Activated CD4-positive, alpha-beta T cell treated with anti-CD3 and anti-CD28 coated beads for 36 hours (primary cell): ENCODE measurements at regions not wholly inside any gene's neighbourhood (a gene's known extent, or its start where the extent isn't known, plus 50 kb on each side); places are given as distances from the start of the nearest gene placed in this dataset.

Source experiments
- ATAC-seq: fragments of 200-7000 bp; cut with Tn5 transposase; one replicate; pipeline ENCODE4 v1.10.0; 2021; ENCODE audit warnings: mild to moderate bottlenecking, moderate library complexity
- CTCF ChIA-PET: fragments of 350-600 bp; sonication (Branson Sonifier 250); formaldehyde crosslinking; loops from one replicate; lab custom pipeline; 2021; ENCODE audit warnings: antibody characterized with exemption; lab: Charles Lee
- POLR2A ChIA-PET: fragments of 350-600 bp; sonication (Branson Sonifier 250); formaldehyde crosslinking; loops from one replicate; lab custom pipeline; 2021; ENCODE audit warnings: antibody characterized with exemption, inconsistent platforms; lab: Charles Lee
- DNase-seq: peaks from one replicate; pipeline ENCODE4 v3.0.0-alpha.2; 2020
- H3K27ac Mint-ChIP-seq: one replicate; pipeline ENCODE4 v1.8.0; 2021; ENCODE audit warnings: mixed read lengths
- H3K27me3 Mint-ChIP-seq: one replicate; pipeline ENCODE4 v1.8.0; 2021; ENCODE audit warnings: mixed read lengths
- H3K36me3 Mint-ChIP-seq: one replicate; pipeline ENCODE4 v1.8.0; 2021; ENCODE audit warnings: low read depth, mixed read lengths
- H3K4me1 Mint-ChIP-seq: one replicate; pipeline ENCODE4 v1.8.0; 2021; ENCODE audit warnings: mixed read lengths
- H3K4me3 Mint-ChIP-seq: one replicate; pipeline ENCODE4 v1.8.0; 2021; ENCODE audit warnings: mild to moderate bottlenecking, moderate library complexity, mixed read lengths
- H3K9me3 Mint-ChIP-seq: one replicate; pipeline ENCODE4 v1.8.0; 2021; ENCODE audit warnings: low read depth, mixed read lengths
- intact Hi-C, 2 experiments: fragments of 100-400 bp; cut with DNase I in 1 of 2; cut with micrococcal nuclease in 1 of 2; formaldehyde crosslinking; loops; one replicate each; pipeline versions ENCODE4 v1.14.2 to v1.15.1; 2022 to 2024; cut with DNase I, micrococcal nuclease

GRCh38 chr18:34627137-34627920 is 82.8 kb upstream of the DTNA start:
- Mint-ChIP-seq H3K4me1 (no peaks in the 10 kb centered on the region), H3K36me3 (no peaks in the 10 kb centered on the region), H3K27me3 (peaks cover 6% of the 10 kb centered on the region), H3K27ac (no peak overlapping the region), H3K4me3 (no peak overlapping the region), H3K9me3 (no peaks in the 10 kb centered on the region)
- CTCF ChIA-PET: interaction anchor here (1.6 kb wide), 1 partner anchor 11 kb away, joined by 5 read pairs; no protein-coding TSS in a partner anchor
- DNase-seq: no peak
- intact Hi-C loops: no loop called here
- POLR2A ChIA-PET: no interaction called here
- ATAC-seq: no peak

- no peak for ATAC-seq
- no peak overlapping the region for H3K4me3 Mint-ChIP-seq
- no peaks in the 10 kb centered on the region for H3K4me1 Mint-ChIP-seq
- H3K36me3 Mint-ChIP-seq: no peaks in the 10 kb centered on the region
- no peak overlapping the region for H3K27ac Mint-ChIP-seq
- DNase-seq: no peak
- no peaks in the 10 kb centered on the region for H3K9me3 Mint-ChIP-seq
- ChIA-PET CTCF (interaction anchor here (1.2 to 1.9 kb wide), 2 partner anchors 15 to 509 kb away, joined by 3 to 4 read pairs; no protein-coding TSS in a partner anchor), POLR2A (no interaction called here)
- peaks cover 4% of the 10 kb centered on the region for H3K27me3 Mint-ChIP-seq
- intact Hi-C loops: no loop called here
Observed at GRCh38 chr18:34631093-34631966, 78.8 kb upstream of the DTNA start.

DNA sequence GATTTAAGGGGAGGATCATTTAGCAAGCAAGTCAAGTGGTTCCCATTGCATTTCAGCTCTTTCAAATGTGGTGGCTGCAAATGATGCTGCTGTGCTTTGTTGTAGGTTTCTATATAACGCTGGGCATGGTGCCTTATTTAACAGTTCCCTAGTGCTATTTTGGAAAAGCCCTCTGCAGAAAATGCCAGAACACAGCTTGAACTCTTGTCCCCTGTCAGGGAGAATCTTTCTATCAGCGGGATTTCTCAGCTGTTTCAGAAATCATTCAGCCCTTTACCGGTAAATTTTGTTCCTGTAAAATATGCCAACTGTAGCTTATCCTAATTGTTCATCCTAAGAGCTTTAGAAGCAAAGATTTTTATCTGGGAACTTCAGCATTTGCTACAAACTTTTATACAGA is 77.8 kb upstream of the DTNA start:
- no peaks in the 10 kb centered on the region for H3K4me1 Mint-ChIP-seq
- H3K27me3 Mint-ChIP-seq: peaks cover 4% of the 10 kb centered on the region
- intact Hi-C loops: no loop called here
- no peak overlapping the region for H3K27ac Mint-ChIP-seq
- POLR2A ChIA-PET: no interaction called here
- ATAC-seq (no peak), DNase-seq (no peak)
- no peaks in the 10 kb centered on the region for H3K9me3 Mint-ChIP-seq
- CTCF ChIA-PET: interaction anchor here (1.2 kb wide), 1 partner anchor 510 kb away, joined by 3 read pairs; no protein-coding TSS in a partner anchor
- H3K4me3 Mint-ChIP-seq: no peak overlapping the region
- no peaks in the 10 kb centered on the region for H3K36me3 Mint-ChIP-seq

GRCh38 chr18:34633368-34633767 is 76.7 kb upstream of the DTNA start:
- POLR2A ChIA-PET: no interaction called here
- intact Hi-C loops: no loop called here

GRCh38 chr18:34637094-34637801 is 72.8 kb upstream of the DTNA start:
- DNase-seq: no peak
- Mint-ChIP-seq H3K4me3 (no peak overlapping the region), H3K9me3 (no peaks in the 10 kb centered on the region), H3K36me3 (no peaks in the 10 kb centered on the region), H3K27me3 (no peaks in the 10 kb centered on the region), H3K4me1 (no peaks in the 10 kb centered on the region), H3K27ac (no peak overlapping the region)
- intact Hi-C loops: no loop called here
- ChIA-PET POLR2A (no interaction called here), CTCF (no interaction called here)
- ATAC-seq: no peak

More at GRCh38 chr18:34633368-34633767, 76.7 kb upstream of the DTNA start:
- ATAC-seq (no peak), DNase-seq (no peak)
- no peak overlapping the region for H3K27ac Mint-ChIP-seq
- H3K4me1 Mint-ChIP-seq: no peaks in the 10 kb centered on the region
- no peaks in the 10 kb centered on the region for H3K9me3 Mint-ChIP-seq
- no peak overlapping the region for H3K4me3 Mint-ChIP-seq
- no peaks in the 10 kb centered on the region for H3K36me3 Mint-ChIP-seq
- CTCF ChIA-PET: no interaction called here
- H3K27me3 Mint-ChIP-seq: peaks cover 4% of the 10 kb centered on the region

DNA sequence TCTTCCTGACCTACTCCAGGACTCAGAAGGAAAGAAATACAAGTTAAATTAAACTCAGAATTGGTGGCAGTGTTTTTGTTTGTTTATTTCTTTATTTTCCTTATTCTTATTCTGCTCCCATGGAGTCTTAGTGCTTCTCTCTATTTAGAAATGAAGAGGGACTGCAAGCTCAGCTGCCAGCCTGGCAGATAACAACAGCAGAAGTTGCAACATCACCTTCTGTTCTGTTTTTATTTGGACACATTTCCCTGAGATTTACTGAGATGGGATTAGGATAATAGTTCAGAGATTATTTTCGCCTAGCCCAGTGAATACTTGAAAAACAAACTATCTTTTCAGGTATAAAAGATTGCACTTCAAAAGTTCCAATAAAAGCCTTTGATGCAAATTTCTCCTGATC is 70.4 kb upstream of the DTNA start:
- ATAC-seq (no peak), DNase-seq (no peak)
- no peak overlapping the region for H3K4me3 Mint-ChIP-seq
- intact Hi-C loops: no loop called here
- no peaks in the 10 kb centered on the region for H3K36me3 Mint-ChIP-seq
- ChIA-PET CTCF (interaction anchor here (1.6 kb wide), 1 partner anchor 22 kb away, joined by 5 read pairs; no protein-coding TSS in a partner anchor), POLR2A (no interaction called here)
- H3K27ac Mint-ChIP-seq: no peak overlapping the region
- H3K4me1 Mint-ChIP-seq: no peaks in the 10 kb centered on the region
- H3K9me3 Mint-ChIP-seq: no peaks in the 10 kb centered on the region
- H3K27me3 Mint-ChIP-seq: peaks cover 2% of the 10 kb centered on the region

DNA sequence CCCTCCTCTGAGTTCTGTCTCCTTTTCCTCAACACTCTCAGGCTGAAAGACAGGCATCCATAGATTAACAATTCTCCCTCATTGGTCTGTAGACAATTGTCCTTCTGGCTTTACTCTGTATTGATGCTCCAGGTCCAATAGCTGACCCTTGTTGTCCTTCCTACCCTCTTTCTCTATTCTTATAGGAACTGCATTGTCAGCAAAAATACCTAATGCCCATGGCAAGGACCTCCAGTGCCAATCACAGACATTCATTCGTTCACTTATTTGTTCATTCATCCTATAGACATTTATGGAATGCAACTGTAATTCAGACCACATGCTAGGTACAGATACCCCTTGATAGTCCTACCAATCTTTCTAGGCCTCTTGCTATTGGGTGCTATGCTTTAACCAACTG is 69.8 kb upstream of the DTNA start:
- Mint-ChIP-seq H3K27me3 (peaks cover 2% of the 10 kb centered on the region), H3K27ac (no peak overlapping the region), H3K4me1 (no peaks in the 10 kb centered on the region), H3K4me3 (no peak overlapping the region), H3K36me3 (no peaks in the 10 kb centered on the region), H3K9me3 (no peaks in the 10 kb centered on the region)
- ATAC-seq (no peak), DNase-seq (no peak)
- ChIA-PET CTCF (interaction anchor here (1.6 kb wide), 1 partner anchor 21 kb away, joined by 5 read pairs; no protein-coding TSS in a partner anchor), POLR2A (no interaction called here)
- intact Hi-C loops: no loop called here

GRCh38 chr18:34643989-34644388 is 66.1 kb upstream of the DTNA start:
- Mint-ChIP-seq H3K27me3 (peaks cover 5% of the 10 kb centered on the region), H3K4me1 (no peaks in the 10 kb centered on the region), H3K27ac (no peak overlapping the region), H3K36me3 (no peaks in the 10 kb centered on the region), H3K9me3 (no peaks in the 10 kb centered on the region), H3K4me3 (no peak overlapping the region)
- ChIA-PET POLR2A (no interaction called here), CTCF (interaction anchor here (1.0 kb wide), 1 partner anchor 17 kb away, joined by 4 read pairs; no protein-coding TSS in a partner anchor)
- ATAC-seq (no peak), DNase-seq (no peak)
- intact Hi-C loops: no loop called here

DNA sequence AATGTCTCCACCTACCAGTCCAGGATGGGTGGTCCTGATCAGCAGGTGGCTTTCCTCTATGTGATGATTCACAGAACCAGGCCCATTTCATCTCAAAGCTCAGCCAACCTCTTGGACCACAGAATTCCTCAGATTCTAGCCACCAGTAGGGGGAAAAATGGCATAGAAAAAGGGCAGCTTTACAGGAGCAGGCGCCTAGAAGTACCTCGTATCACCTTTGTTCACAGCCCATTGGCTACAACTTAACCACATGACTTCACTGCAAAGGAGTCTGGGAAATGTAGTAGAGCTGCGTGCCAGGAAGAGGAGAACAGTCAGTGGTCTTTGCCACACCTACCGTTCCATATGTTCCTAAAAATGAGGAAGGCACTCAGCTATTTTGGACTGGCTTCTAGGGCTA is 62.8 kb upstream of the DTNA start:
- POLR2A ChIA-PET: no interaction called here

GRCh38 chr18:34648269-34648985 is 61.7 kb upstream of the DTNA start:
- no peak for DNase-seq
- Mint-ChIP-seq H3K4me3 (no peak overlapping the region), H3K27me3 (peaks cover 11% of the 10 kb centered on the region), H3K27ac (no peak overlapping the region), H3K4me1 (no peaks in the 10 kb centered on the region), H3K9me3 (no peaks in the 10 kb centered on the region), H3K36me3 (no peaks in the 10 kb centered on the region)
- ATAC-seq: no peak
- POLR2A ChIA-PET: no interaction called here
- intact Hi-C loops: no loop called here
- CTCF ChIA-PET: interaction anchor here (2.8 kb wide), 1 partner anchor 13 kb away, joined by 12 read pairs; no protein-coding TSS in a partner anchor

More for the DNA sequence above, 62.8 kb upstream of the DTNA start:
- H3K27me3 Mint-ChIP-seq: peaks cover 11% of the 10 kb centered on the region
- intact Hi-C loops: no loop called here
- CTCF ChIA-PET: interaction anchor here (2.8 kb wide), 1 partner anchor 14 kb away, joined by 12 read pairs; no protein-coding TSS in a partner anchor
- DNase-seq (no peak), ATAC-seq (no peak)
- H3K27ac Mint-ChIP-seq: no peak overlapping the region
- H3K36me3 Mint-ChIP-seq: no peaks in the 10 kb centered on the region
- no peaks in the 10 kb centered on the region for H3K9me3 Mint-ChIP-seq
- no peaks in the 10 kb centered on the region for H3K4me1 Mint-ChIP-seq
- H3K4me3 Mint-ChIP-seq: no peak overlapping the region
